ENCODE measurements at regions not wholly inside any gene's neighbourhood (a gene's known extent, or its start where the extent isn't known, plus 50 kb on each side); places are given as distances from the start of the nearest gene placed in this dataset.
"Not testable (repeated sequence)": the region's sequence is repeated elsewhere in the genome, so short reads cannot be mapped to it uniquely, and the experiment has no call there.

- Mint-ChIP-seq H3K27me3 (ENCODE audit: low read depth) (no peaks in the 10 kb centered on the region), H3K4me1 (ENCODE audit: low read depth) (no peaks in the 10 kb centered on the region), H3K27ac (no peak overlapping the region), H3K4me3 (no peak overlapping the region), H3K36me3 (ENCODE audit: low read depth) (peaks cover 2% of the 10 kb centered on the region), H3K9me3 (ENCODE audit: insufficient read depth) (peaks cover 12% of the 10 kb centered on the region)
- no peak for ATAC-seq
- ChIA-PET CTCF (no interaction called here), POLR2A (no interaction called here)
- DNase-seq, result no peak
Observed at GRCh38 chr3:65259946-65260345, 572.1 kb upstream of the ADAMTS9 start.

- DNase-seq; CTCF ChIA-PET; POLR2A ChIA-PET; H3K9me3 Mint-ChIP-seq (ENCODE audit: insufficient read depth); H3K27me3 Mint-ChIP-seq (ENCODE audit: low read depth); H3K36me3 Mint-ChIP-seq (ENCODE audit: low read depth); ATAC-seq; H3K4me3 Mint-ChIP-seq; H3K4me1 Mint-ChIP-seq (ENCODE audit: low read depth); H3K27ac Mint-ChIP-seq: not testable (repeated sequence)
Observed at GRCh38 chr3:65252914-65253313, 565.1 kb upstream of the ADAMTS9 start.

- Mint-ChIP-seq H3K27ac (no peak overlapping the region), H3K36me3 (ENCODE audit: low read depth) (no peaks in the 10 kb centered on the region), H3K9me3 (ENCODE audit: insufficient read depth) (no peaks in the 10 kb centered on the region), H3K27me3 (ENCODE audit: low read depth) (no peaks in the 10 kb centered on the region), H3K4me1 (ENCODE audit: low read depth) (no peaks in the 10 kb centered on the region), H3K4me3 (no peak overlapping the region)
- ATAC-seq (no peak), DNase-seq (no peak)
- POLR2A ChIA-PET, result no interaction called here
- CTCF ChIA-PET, result no interaction called here
Observed at GRCh38 chr3:65252266-65252665, 564.5 kb upstream of the ADAMTS9 start.

GRCh38 chr3:65251375-65251774, 563.6 kb upstream of the ADAMTS9 start:
- POLR2A ChIA-PET, result no interaction called here
- Mint-ChIP-seq H3K27me3 (ENCODE audit: low read depth) (no peaks in the 10 kb centered on the region), H3K27ac (no peak overlapping the region), H3K4me1 (ENCODE audit: low read depth) (no peaks in the 10 kb centered on the region), H3K4me3 (no peak overlapping the region), H3K9me3 (ENCODE audit: insufficient read depth) (no peaks in the 10 kb centered on the region), H3K36me3 (ENCODE audit: low read depth) (no peaks in the 10 kb centered on the region)
- DNase-seq, result no peak
- CTCF ChIA-PET, result no interaction called here
- ATAC-seq, result no peak

GRCh38 chr3:65246561-65246960, 558.8 kb upstream of the ADAMTS9 start:
- ATAC-seq (no peak), DNase-seq (no peak)
- no peak overlapping the region for H3K4me3 Mint-ChIP-seq
- CTCF ChIA-PET, result no interaction called here
- POLR2A ChIA-PET, result interaction anchor here (0.7 kb wide), 1 partner anchor 108 kb away, joined by 3 read pairs; no protein-coding TSS in a partner anchor
- no peaks in the 10 kb centered on the region for H3K4me1 Mint-ChIP-seq (ENCODE audit: low read depth)
- no peaks in the 10 kb centered on the region for H3K36me3 Mint-ChIP-seq (ENCODE audit: low read depth)
- no peaks in the 10 kb centered on the region for H3K9me3 Mint-ChIP-seq (ENCODE audit: insufficient read depth)
- no peaks in the 10 kb centered on the region for H3K27me3 Mint-ChIP-seq (ENCODE audit: low read depth)
- H3K27ac Mint-ChIP-seq, result no peak overlapping the region

GRCh38 chr3:65245133-65246063, 557.6 kb upstream of the ADAMTS9 start:
- Mint-ChIP-seq H3K36me3 (ENCODE audit: low read depth) (no peaks in the 10 kb centered on the region), H3K4me3 (no peak overlapping the region), H3K9me3 (ENCODE audit: insufficient read depth) (no peaks in the 10 kb centered on the region), H3K27ac (no peak overlapping the region), H3K4me1 (ENCODE audit: low read depth) (no peaks in the 10 kb centered on the region), H3K27me3 (ENCODE audit: low read depth) (no peaks in the 10 kb centered on the region)
- ATAC-seq (no peak), DNase-seq (no peak)
- ChIA-PET CTCF (no interaction called here), POLR2A (no interaction called here)

- no peaks in the 10 kb centered on the region for H3K36me3 Mint-ChIP-seq (ENCODE audit: low read depth)
- ChIA-PET CTCF (no interaction called here), POLR2A (no interaction called here)
- no peaks in the 10 kb centered on the region for H3K27me3 Mint-ChIP-seq (ENCODE audit: low read depth)
- H3K4me3 Mint-ChIP-seq, result no peak overlapping the region
- no peak overlapping the region for H3K27ac Mint-ChIP-seq
- ATAC-seq, result no peak
- no peak for DNase-seq
- H3K9me3 Mint-ChIP-seq (ENCODE audit: insufficient read depth), result no peaks in the 10 kb centered on the region
- H3K4me1 Mint-ChIP-seq (ENCODE audit: low read depth), result no peaks in the 10 kb centered on the region
Observed at GRCh38 chr3:65240366-65240765, 552.6 kb upstream of the ADAMTS9 start.

GRCh38 chr3:65238652-65239051, 550.9 kb upstream of the ADAMTS9 start:
- DNase-seq (no peak), ATAC-seq (no peak)
- H3K4me1 Mint-ChIP-seq (ENCODE audit: low read depth), result no peaks in the 10 kb centered on the region
- CTCF ChIA-PET, result no interaction called here
- no peaks in the 10 kb centered on the region for H3K36me3 Mint-ChIP-seq (ENCODE audit: low read depth)
- no peak overlapping the region for H3K27ac Mint-ChIP-seq
- H3K9me3 Mint-ChIP-seq (ENCODE audit: insufficient read depth), result peaks cover 4% of the 10 kb centered on the region
- H3K27me3 Mint-ChIP-seq (ENCODE audit: low read depth), result no peaks in the 10 kb centered on the region
- POLR2A ChIA-PET, result no interaction called here
- H3K4me3 Mint-ChIP-seq, result no peak overlapping the region

GRCh38 chr3:65234499-65234898, 546.7 kb upstream of the ADAMTS9 start:
- no peaks in the 10 kb centered on the region for H3K4me1 Mint-ChIP-seq (ENCODE audit: low read depth)
- H3K36me3 Mint-ChIP-seq (ENCODE audit: low read depth), result no peaks in the 10 kb centered on the region
- no peak overlapping the region for H3K4me3 Mint-ChIP-seq
- no peak for ATAC-seq
- no peaks in the 10 kb centered on the region for H3K27me3 Mint-ChIP-seq (ENCODE audit: low read depth)
- POLR2A ChIA-PET, result no interaction called here
- H3K9me3 Mint-ChIP-seq (ENCODE audit: insufficient read depth), result peaks cover 4% of the 10 kb centered on the region
- CTCF ChIA-PET, result no interaction called here
- H3K27ac Mint-ChIP-seq, result no peak overlapping the region
- no peak for DNase-seq

GRCh38 chr3:65233561-65233960, 545.8 kb upstream of the ADAMTS9 start:
- Mint-ChIP-seq H3K36me3 (ENCODE audit: low read depth) (no peaks in the 10 kb centered on the region), H3K9me3 (ENCODE audit: insufficient read depth) (peaks cover 4% of the 10 kb centered on the region), H3K4me1 (ENCODE audit: low read depth) (no peaks in the 10 kb centered on the region), H3K4me3 (no peak overlapping the region), H3K27me3 (ENCODE audit: low read depth) (no peaks in the 10 kb centered on the region), H3K27ac (no peak overlapping the region)
- POLR2A ChIA-PET, result no interaction called here
- CTCF ChIA-PET, result no interaction called here
- ATAC-seq (no peak), DNase-seq (no peak)

- no peak overlapping the region for H3K4me3 Mint-ChIP-seq
- POLR2A ChIA-PET, result no interaction called here
- DNase-seq (no peak), ATAC-seq (no peak)
- CTCF ChIA-PET, result no interaction called here
- H3K9me3 Mint-ChIP-seq (ENCODE audit: insufficient read depth), result peaks cover 4% of the 10 kb centered on the region
- H3K27me3 Mint-ChIP-seq (ENCODE audit: low read depth), result no peaks in the 10 kb centered on the region
- no peak overlapping the region for H3K27ac Mint-ChIP-seq
- H3K4me1 Mint-ChIP-seq (ENCODE audit: low read depth), result no peaks in the 10 kb centered on the region
- H3K36me3 Mint-ChIP-seq (ENCODE audit: low read depth), result no peaks in the 10 kb centered on the region
Observed at GRCh38 chr3:65231544-65231943, 543.7 kb upstream of the ADAMTS9 start.

GRCh38 chr3:65230261-65231139, 542.7 kb upstream of the ADAMTS9 start:
- no peak for DNase-seq
- Mint-ChIP-seq H3K27ac (no peak overlapping the region), H3K4me3 (no peak overlapping the region), H3K36me3 (ENCODE audit: low read depth) (no peaks in the 10 kb centered on the region), H3K27me3 (ENCODE audit: low read depth) (no peaks in the 10 kb centered on the region), H3K4me1 (ENCODE audit: low read depth) (no peaks in the 10 kb centered on the region), H3K9me3 (ENCODE audit: insufficient read depth) (peaks cover 4% of the 10 kb centered on the region)
- CTCF ChIA-PET, result no interaction called here
- POLR2A ChIA-PET, result no interaction called here
- no peak for ATAC-seq

Data from activated CD8-positive, alpha-beta T cell treated with anti-CD3 and anti-CD28 coated beads, Interleukin-2, amount 10 ng/mL, durations not matched to agents 7 days and 5 days (primary cell).